HEK293 (cell line): ENCODE measurements at regions not wholly inside any gene's neighbourhood (a gene's known extent, or its start where the extent isn't known, plus 50 kb on each side); places are given as distances from the start of the nearest gene placed in this dataset.

Source experiments
- CTCF ChIA-PET: fragments of 350-600 bp; formaldehyde crosslinking; extraction: SDS; loops from one replicate; lab custom pipeline; 2021; ENCODE audit warnings: antibody characterized with exemption; lab: Yijun Ruan, JAX
- POLR2A ChIA-PET: fragments of 300-600 bp; formaldehyde crosslinking; extraction: SDS; loops from one replicate; lab custom pipeline; 2020; ENCODE audit warnings: antibody characterized with exemption, inconsistent platforms; lab: Yijun Ruan, JAX
- H3K27ac ChIP-seq: fragments of 200-500 bp; sonication (Bioruptor generic); 2 replicates; pipeline ENCODE4 v1.5.1; 2014; ENCODE audit warnings: low read depth, low read length, control low read depth, inconsistent platforms; ENCODE audit errors: extremely low read depth
- H3K36me3 ChIP-seq, 2 experiments: fragments of 200-500 bp in 1 of 2; sonication (Bioruptor generic) in 1 of 2; 1 replicate in 1 of 2; 2 replicates in 1 of 2; pipeline ENCODE4 v1.5.1; 2014 to 2017; ENCODE audit warnings: inconsistent platforms in 2 of 2, low read length in 2 of 2; ENCODE audit not compliant: control insufficient read depth in 2 of 2, insufficient read depth in 1 of 2
- H3K4me1 ChIP-seq: fragments of 200-500 bp; sonication (Bioruptor generic); 2 replicates; pipeline ENCODE4 v1.5.1; 2014; ENCODE audit warnings: mild to moderate bottlenecking, low read length, inconsistent platforms; ENCODE audit not compliant: control insufficient read depth, insufficient read depth
- H3K4me3 ChIP-seq: 2 replicates; pipeline ENCODE4 v1.5.1; 2011; ENCODE audit warnings: low read depth, mild to moderate bottlenecking, control low read depth, low read length, moderate library complexity
- H3K9me3 ChIP-seq: fragments of 200-500 bp; sonication (Bioruptor generic); 2 replicates; pipeline ENCODE4 v1.5.1; 2014; ENCODE audit warnings: low read depth, low read length, inconsistent platforms; ENCODE audit not compliant: control insufficient read depth, insufficient read depth
- BCL11A ChIP-seq: fragments of 450-650 bp; formaldehyde crosslinking; IDR thresholded peaks from 2 replicates; pipeline ENCODE4 v1.5.1; 2016; ENCODE audit warnings: low read depth, missing biosample characterization, missing genetic modification characterization
- OSR2 ChIP-seq: fragments of 450-650 bp; formaldehyde crosslinking; IDR thresholded peaks from 2 replicates; pipeline ENCODE4 v1.5.1; 2016; ENCODE audit warnings: missing biosample characterization, missing genetic modification characterization
- OVOL3 ChIP-seq: fragments of 450-650 bp; formaldehyde crosslinking; IDR thresholded peaks from 2 replicates; pipeline ENCODE4 v1.5.1; 2016; ENCODE audit warnings: missing biosample characterization, missing genetic modification characterization
- ZBTB26 ChIP-seq: fragments of 450-650 bp; formaldehyde crosslinking; optimal IDR thresholded peaks from 2 replicates; pipeline ENCODE3; 2016; ENCODE audit warnings: missing biosample characterization, mild to moderate bottlenecking, missing genetic modification characterization
- ZNF133 ChIP-seq: fragments of 450-650 bp; formaldehyde crosslinking; IDR thresholded peaks from 2 replicates; pipeline ENCODE4 v1.5.1; 2016; ENCODE audit warnings: missing biosample characterization, missing genetic modification characterization
- ZNF138 ChIP-seq: fragments of 450-650 bp; formaldehyde crosslinking; IDR thresholded peaks from 2 replicates; pipeline ENCODE4 v1.5.1; 2016; ENCODE audit warnings: missing biosample characterization, missing genetic modification characterization, borderline replicate concordance
- ZNF26 ChIP-seq: fragments of 450-650 bp; formaldehyde crosslinking; IDR thresholded peaks from 2 replicates; pipeline ENCODE4 v1.5.1; 2016; ENCODE audit warnings: missing biosample characterization, missing genetic modification characterization
- ZNF292 ChIP-seq: fragments of 450-650 bp; formaldehyde crosslinking; IDR thresholded peaks from 2 replicates; pipeline ENCODE4 v1.5.1; 2016; ENCODE audit warnings: low read depth, missing biosample characterization, missing genetic modification characterization, borderline replicate concordance
- ZNF501 ChIP-seq: fragments of 450-650 bp; formaldehyde crosslinking; IDR thresholded peaks from 2 replicates; pipeline ENCODE4 v1.5.1; 2016; ENCODE audit warnings: missing biosample characterization, missing genetic modification characterization
- ZNF560 ChIP-seq: fragments of 450-650 bp; formaldehyde crosslinking; IDR thresholded peaks from 2 replicates; pipeline ENCODE4 v1.5.1; 2017; ENCODE audit warnings: missing biosample characterization, missing genetic modification characterization, borderline replicate concordance
- ZNF843 ChIP-seq: fragments of 450-650 bp; formaldehyde crosslinking; IDR thresholded peaks from 2 replicates; pipeline ENCODE4 v1.5.1; 2016; ENCODE audit warnings: missing biosample characterization, missing genetic modification characterization
- TF ChIP-seq, protein P1 (sequence below): fragments of 450-650 bp; formaldehyde crosslinking; IDR thresholded peaks from 2 replicates; pipeline ENCODE4 v1.5.1; 2016; ENCODE audit warnings: missing biosample characterization, missing genetic modification characterization
- TF ChIP-seq, protein P2 (sequence below): fragments of 450-650 bp; formaldehyde crosslinking; IDR thresholded peaks from 2 replicates; pipeline ENCODE4; 2016; ENCODE audit warnings: missing biosample characterization, missing genetic modification characterization
- TF ChIP-seq, protein P3 (sequence below): fragments of 450-650 bp; formaldehyde crosslinking; IDR thresholded peaks from 2 replicates; pipeline ENCODE4 v1.5.1; 2017; ENCODE audit warnings: missing biosample characterization, mild to moderate bottlenecking, missing genetic modification characterization, moderate library complexity
- TF ChIP-seq, protein P4 (sequence below): fragments of 450-650 bp; formaldehyde crosslinking; IDR thresholded peaks from 2 replicates; pipeline ENCODE4 v1.5.1; 2016; ENCODE audit warnings: missing biosample characterization, missing genetic modification characterization, low read depth
- TF ChIP-seq, protein P5 (sequence below): fragments of 450-650 bp; formaldehyde crosslinking; IDR thresholded peaks from 2 replicates; pipeline ENCODE4 v1.5.1; 2016; ENCODE audit warnings: missing biosample characterization, missing genetic modification characterization

- TF ChIP-seq ZNF843 (tag by site-specific recombination) = no peak
- TF ChIP-seq, all 188 proteins: peak for 0
Measured at GRCh38 chr17:68804777-68805520, 150.2 kb downstream of the ABCA8 start (continued).

DNA sequence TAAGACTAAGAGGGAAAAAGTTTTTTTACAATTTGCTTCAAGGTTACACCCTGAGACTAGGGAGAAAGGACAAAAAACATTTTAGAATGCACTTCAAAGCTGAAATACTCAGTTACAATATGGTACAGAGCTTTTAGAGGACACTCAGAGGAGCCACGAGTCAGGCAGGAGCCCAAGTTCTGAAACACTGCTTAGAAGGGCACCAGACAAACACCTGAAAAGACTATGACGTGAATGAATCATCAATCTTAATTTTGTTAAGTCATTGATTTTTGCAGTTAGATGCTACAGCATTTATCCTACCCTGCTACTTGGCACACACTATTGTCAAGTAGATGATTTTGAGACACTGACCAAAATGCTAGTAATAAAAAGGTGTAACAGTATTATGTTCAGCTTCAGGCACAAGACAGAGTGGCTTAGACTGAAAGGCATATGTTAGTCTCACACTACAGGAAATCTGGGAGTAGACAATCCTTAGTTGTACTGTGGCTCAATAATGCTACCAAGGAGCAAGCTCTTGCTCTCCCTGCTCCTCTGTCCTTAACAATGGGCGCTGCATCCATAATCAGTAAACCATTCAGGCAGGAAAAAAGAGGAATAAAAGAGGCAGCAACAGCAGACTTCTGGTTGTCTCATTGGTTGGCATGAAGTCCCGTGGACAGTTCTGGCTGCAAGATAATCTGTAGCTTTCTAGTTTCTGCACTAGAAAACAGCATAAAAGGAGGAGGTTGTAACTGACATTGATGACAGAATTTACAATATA is 151.8 kb downstream of the ABCA8 start:
- TF ChIP-seq ZNF26 = no peak
- TF ChIP-seq, protein P1, sequence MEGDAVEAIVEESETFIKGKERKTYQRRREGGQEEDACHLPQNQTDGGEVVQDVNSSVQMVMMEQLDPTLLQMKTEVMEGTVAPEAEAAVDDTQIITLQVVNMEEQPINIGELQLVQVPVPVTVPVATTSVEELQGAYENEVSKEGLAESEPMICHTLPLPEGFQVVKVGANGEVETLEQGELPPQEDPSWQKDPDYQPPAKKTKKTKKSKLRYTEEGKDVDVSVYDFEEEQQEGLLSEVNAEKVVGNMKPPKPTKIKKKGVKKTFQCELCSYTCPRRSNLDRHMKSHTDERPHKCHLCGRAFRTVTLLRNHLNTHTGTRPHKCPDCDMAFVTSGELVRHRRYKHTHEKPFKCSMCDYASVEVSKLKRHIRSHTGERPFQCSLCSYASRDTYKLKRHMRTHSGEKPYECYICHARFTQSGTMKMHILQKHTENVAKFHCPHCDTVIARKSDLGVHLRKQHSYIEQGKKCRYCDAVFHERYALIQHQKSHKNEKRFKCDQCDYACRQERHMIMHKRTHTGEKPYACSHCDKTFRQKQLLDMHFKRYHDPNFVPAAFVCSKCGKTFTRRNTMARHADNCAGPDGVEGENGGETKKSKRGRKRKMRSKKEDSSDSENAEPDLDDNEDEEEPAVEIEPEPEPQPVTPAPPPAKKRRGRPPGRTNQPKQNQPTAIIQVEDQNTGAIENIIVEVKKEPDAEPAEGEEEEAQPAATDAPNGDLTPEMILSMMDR (tag by site-specific recombination) = no peak
- no peak for TF ChIP-seq ZNF292 (tag by site-specific recombination)
- no peak for TF ChIP-seq BCL11A
- no peak for TF ChIP-seq ZNF501 (tag by site-specific recombination)
- TF ChIP-seq, protein P2, sequence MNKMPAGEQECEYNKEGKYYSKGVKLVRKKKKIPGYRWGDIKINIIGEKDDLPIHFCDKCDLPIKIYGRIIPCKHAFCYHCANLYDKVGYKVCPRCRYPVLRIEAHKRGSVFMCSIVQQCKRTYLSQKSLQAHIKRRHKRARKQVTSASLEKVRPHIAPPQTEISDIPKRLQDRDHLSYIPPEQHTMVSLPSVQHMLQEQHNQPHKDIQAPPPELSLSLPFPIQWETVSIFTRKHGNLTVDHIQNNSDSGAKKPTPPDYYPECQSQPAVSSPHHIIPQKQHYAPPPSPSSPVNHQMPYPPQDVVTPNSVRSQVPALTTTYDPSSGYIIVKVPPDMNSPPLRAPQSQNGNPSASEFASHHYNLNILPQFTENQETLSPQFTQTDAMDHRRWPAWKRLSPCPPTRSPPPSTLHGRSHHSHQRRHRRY (tag by site-specific recombination) = no peak
- TF ChIP-seq ZNF133 = no peak
- TF ChIP-seq OSR2 (tag by site-specific recombination) = no peak
- CTCF ChIA-PET = interaction anchor here (0.6 to 0.7 kb wide), 3 partner anchors 31 to 444 kb away, joined by 3 to 4 read pairs (median 4); no protein-coding TSS in a partner anchor
- no peaks in the 10 kb centered on the region for H3K36me3 ChIP-seq
- H3K27ac ChIP-seq = no peak overlapping the region
- POLR2A ChIA-PET = no interaction called here
- H3K9me3 ChIP-seq = no peaks in the 10 kb centered on the region
- H3K4me1 ChIP-seq = no peaks in the 10 kb centered on the region
- no peak overlapping the region for H3K4me3 ChIP-seq

GRCh38 chr17:68801335-68802247 is 153.6 kb downstream of the ABCA8 start:
- ChIA-PET CTCF (interaction anchor here (0.5 kb wide), 1 partner anchor 593 kb away, joined by 3 read pairs; no protein-coding TSS in a partner anchor), POLR2A (no interaction called here)
- no peak overlapping the region for H3K27ac ChIP-seq
- no peak for TF ChIP-seq ZNF138
- TF ChIP-seq ZNF560 = no peak
- TF ChIP-seq OVOL3 (tag by site-specific recombination) = no peak
- TF ChIP-seq ZBTB26 (tag by site-specific recombination) = no peak
- TF ChIP-seq, protein P3, sequence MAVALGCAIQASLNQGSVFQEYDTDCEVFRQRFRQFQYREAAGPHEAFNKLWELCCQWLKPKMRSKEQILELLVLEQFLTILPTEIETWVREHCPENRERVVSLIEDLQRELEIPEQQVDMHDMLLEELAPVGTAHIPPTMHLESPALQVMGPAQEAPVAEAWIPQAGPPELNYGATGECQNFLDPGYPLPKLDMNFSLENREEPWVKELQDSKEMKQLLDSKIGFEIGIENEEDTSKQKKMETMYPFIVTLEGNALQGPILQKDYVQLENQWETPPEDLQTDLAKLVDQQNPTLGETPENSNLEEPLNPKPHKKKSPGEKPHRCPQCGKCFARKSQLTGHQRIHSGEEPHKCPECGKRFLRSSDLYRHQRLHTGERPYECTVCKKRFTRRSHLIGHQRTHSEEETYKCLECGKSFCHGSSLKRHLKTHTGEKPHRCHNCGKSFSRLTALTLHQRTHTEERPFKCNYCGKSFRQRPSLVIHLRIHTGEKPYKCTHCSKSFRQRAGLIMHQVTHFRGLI = no peak
- TF ChIP-seq, protein P4, sequence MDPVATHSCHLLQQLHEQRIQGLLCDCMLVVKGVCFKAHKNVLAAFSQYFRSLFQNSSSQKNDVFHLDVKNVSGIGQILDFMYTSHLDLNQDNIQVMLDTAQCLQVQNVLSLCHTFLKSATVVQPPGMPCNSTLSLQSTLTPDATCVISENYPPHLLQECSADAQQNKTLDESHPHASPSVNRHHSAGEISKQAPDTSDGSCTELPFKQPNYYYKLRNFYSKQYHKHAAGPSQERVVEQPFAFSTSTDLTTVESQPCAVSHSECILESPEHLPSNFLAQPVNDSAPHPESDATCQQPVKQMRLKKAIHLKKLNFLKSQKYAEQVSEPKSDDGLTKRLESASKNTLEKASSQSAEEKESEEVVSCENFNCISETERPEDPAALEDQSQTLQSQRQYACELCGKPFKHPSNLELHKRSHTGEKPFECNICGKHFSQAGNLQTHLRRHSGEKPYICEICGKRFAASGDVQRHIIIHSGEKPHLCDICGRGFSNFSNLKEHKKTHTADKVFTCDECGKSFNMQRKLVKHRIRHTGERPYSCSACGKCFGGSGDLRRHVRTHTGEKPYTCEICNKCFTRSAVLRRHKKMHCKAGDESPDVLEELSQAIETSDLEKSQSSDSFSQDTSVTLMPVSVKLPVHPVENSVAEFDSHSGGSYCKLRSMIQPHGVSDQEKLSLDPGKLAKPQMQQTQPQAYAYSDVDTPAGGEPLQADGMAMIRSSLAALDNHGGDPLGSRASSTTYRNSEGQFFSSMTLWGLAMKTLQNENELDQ (tag by site-specific recombination) = no peak
- TF ChIP-seq, protein P5, sequence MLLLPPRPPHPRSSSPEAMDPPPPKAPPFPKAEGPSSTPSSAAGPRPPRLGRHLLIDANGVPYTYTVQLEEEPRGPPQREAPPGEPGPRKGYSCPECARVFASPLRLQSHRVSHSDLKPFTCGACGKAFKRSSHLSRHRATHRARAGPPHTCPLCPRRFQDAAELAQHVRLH (tag by site-specific recombination) = no peak

More at GRCh38 chr17:68801335-68802247, 153.6 kb downstream of the ABCA8 start:
- Histone ChIP-seq H3K9me3 (no peaks in the 10 kb centered on the region), H3K4me3 (no peak overlapping the region), H3K36me3 (no peaks in the 10 kb centered on the region), H3K4me1 (no peaks in the 10 kb centered on the region)
